Glutamatergic neuron (in vitro differentiated cells): ENCODE measurements at regions not wholly inside any gene's neighbourhood (a gene's known extent, or its start where the extent isn't known, plus 50 kb on each side); places are given as distances from the start of the nearest gene placed in this dataset.

Experiments used
- DNase-seq: peaks from one replicate; pipeline ENCODE4 v3.0.0; 2022
- H3K27ac Mint-ChIP-seq: one replicate; pipeline ENCODE4 v1.8.0; 2020; ENCODE audit warnings: mild to moderate bottlenecking, mixed read lengths, inconsistent platforms; ENCODE audit not compliant: unreplicated experiment
- H3K27me3 Mint-ChIP-seq: one replicate; pipeline ENCODE4 v1.8.0; 2020; ENCODE audit warnings: mild to moderate bottlenecking, moderate library complexity, mixed read lengths, inconsistent platforms; ENCODE audit not compliant: unreplicated experiment
- H3K36me3 Mint-ChIP-seq: one replicate; pipeline ENCODE4 v1.8.0; 2020; ENCODE audit warnings: mild to moderate bottlenecking, mixed read lengths, inconsistent platforms; ENCODE audit not compliant: unreplicated experiment
- H3K4me1 Mint-ChIP-seq: one replicate; pipeline ENCODE4 v1.8.0; 2020; ENCODE audit warnings: mild to moderate bottlenecking, low read depth, mixed read lengths, inconsistent platforms; ENCODE audit not compliant: unreplicated experiment
- H3K4me3 Mint-ChIP-seq: one replicate; pipeline ENCODE4 v1.8.0; 2020; ENCODE audit warnings: mild to moderate bottlenecking, mixed read lengths, inconsistent platforms; ENCODE audit not compliant: unreplicated experiment
- H3K9me3 Mint-ChIP-seq: one replicate; pipeline ENCODE4 v1.8.0; 2020; ENCODE audit warnings: mild to moderate bottlenecking, moderate library complexity, mixed read lengths, inconsistent platforms; ENCODE audit not compliant: unreplicated experiment
- TF ChIP-seq, protein P1 (sequence below): fragments of 200-600 bp; sonication (generic); IDR thresholded peaks from one replicate; pipeline ENCODE4 v1.5.0; 2021; ENCODE audit not compliant: partially characterized antibody, unreplicated experiment

DNA sequence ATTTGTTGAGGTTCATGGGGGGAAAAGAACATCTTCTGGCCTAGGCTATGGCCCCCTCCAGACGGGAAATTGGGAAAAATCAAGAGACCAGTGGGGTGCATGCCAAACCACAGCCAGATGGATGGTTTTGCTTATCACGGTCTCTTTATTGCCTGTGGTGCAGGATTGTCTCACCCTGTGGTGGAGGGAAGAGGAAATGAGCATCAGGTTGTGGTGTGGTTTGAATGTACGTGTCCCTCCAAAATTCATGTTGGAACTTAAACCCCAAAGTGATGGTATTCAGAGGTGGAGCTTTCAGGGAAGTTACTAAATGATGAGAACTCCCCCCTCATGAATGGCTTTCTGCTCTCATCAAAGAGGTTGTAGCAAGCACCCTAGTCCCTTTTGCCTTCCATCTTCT, 525.7 kb downstream of the NPHP4 start:
- TF ChIP-seq, protein P1, sequence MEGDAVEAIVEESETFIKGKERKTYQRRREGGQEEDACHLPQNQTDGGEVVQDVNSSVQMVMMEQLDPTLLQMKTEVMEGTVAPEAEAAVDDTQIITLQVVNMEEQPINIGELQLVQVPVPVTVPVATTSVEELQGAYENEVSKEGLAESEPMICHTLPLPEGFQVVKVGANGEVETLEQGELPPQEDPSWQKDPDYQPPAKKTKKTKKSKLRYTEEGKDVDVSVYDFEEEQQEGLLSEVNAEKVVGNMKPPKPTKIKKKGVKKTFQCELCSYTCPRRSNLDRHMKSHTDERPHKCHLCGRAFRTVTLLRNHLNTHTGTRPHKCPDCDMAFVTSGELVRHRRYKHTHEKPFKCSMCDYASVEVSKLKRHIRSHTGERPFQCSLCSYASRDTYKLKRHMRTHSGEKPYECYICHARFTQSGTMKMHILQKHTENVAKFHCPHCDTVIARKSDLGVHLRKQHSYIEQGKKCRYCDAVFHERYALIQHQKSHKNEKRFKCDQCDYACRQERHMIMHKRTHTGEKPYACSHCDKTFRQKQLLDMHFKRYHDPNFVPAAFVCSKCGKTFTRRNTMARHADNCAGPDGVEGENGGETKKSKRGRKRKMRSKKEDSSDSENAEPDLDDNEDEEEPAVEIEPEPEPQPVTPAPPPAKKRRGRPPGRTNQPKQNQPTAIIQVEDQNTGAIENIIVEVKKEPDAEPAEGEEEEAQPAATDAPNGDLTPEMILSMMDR: no peak
- Mint-ChIP-seq H3K4me3 (no peak overlapping the region), H3K4me1 (no peaks in the 10 kb centered on the region), H3K27me3 (no peaks in the 10 kb centered on the region), H3K36me3 (peaks cover 10% of the 10 kb centered on the region), H3K9me3 (peaks cover 14% of the 10 kb centered on the region), H3K27ac (no peak overlapping the region)
- DNase-seq: no peak

DNA sequence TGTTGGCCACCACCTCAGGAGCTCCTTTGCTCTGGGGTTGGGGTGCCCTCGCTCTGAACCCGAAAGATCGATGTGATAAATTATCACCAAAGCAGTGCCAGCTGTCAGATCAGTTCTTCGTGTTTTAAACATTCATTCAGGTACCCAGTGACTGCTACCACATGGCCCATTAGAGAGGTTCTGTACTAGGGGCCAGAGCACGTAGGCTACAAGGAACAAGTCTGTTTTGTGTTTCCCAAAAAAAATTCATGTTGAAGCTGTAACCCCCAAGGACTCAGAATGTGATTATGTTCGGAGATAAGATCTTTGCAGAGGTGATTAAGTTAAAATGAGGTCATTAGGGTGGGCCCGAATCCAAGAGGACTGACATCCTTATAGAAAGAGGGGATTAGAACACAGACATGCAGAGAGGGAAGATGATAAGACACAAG, 526.9 kb downstream of the NPHP4 start:
- no peak for DNase-seq
- Mint-ChIP-seq H3K4me3 (no peak overlapping the region), H3K4me1 (no peaks in the 10 kb centered on the region), H3K36me3 (peaks cover 17% of the 10 kb centered on the region), H3K27me3 (no peaks in the 10 kb centered on the region), H3K27ac (no peak overlapping the region), H3K9me3 (peaks cover 14% of the 10 kb centered on the region)
- TF ChIP-seq, protein P1: no peak

DNA sequence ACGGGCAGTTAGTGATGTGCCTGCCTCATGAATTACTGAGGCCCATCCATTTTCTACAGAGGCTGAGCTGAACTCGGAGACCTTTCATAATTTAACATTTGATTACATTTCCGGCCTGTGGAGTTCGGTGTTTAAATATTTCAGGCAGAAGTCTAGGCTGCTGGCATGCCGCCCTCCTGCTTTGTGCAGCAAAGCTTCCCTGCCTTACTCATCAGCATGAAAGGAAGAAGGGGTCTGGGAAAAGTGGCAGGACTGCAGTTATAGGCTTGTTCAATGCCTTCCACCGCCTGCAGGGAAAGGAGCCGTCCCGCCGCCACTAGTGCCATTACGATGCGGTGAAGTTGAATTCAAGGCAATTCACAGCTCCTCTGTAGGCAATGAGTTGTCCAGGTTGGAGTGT, 527.9 kb downstream of the NPHP4 start:
- no peak overlapping the region for H3K4me3 Mint-ChIP-seq
- TF ChIP-seq, protein P1: no peak
- no peaks in the 10 kb centered on the region for H3K4me1 Mint-ChIP-seq
- no peak for DNase-seq
- no peaks in the 10 kb centered on the region for H3K27me3 Mint-ChIP-seq
- H3K27ac Mint-ChIP-seq: no peak overlapping the region
- peaks cover 17% of the 10 kb centered on the region for H3K36me3 Mint-ChIP-seq
- peaks cover 14% of the 10 kb centered on the region for H3K9me3 Mint-ChIP-seq

DNA sequence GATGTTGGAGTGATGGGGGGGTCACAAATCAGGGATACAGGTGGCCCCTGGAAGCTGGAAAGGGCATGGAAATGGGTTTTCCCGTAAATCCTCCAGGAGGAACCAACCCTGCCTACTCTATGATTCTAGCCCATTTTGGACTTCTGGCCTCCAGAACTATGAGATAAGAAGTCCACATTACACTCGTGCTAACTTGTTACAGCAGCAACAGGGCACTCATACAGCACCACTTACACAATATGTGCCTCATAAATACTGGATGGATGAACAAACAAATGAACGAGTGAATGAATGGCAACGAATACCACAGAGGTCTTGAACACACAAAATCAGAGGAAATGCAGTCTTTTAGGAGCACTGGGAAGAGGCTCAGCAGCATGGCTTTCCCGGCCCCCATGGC, 531.3 kb downstream of the NPHP4 start:
- no peak overlapping the region for H3K4me3 Mint-ChIP-seq
- peaks cover 17% of the 10 kb centered on the region for H3K36me3 Mint-ChIP-seq
- peaks cover 11% of the 10 kb centered on the region for H3K9me3 Mint-ChIP-seq
- H3K4me1 Mint-ChIP-seq: no peaks in the 10 kb centered on the region
- H3K27me3 Mint-ChIP-seq: no peaks in the 10 kb centered on the region
- TF ChIP-seq, protein P1: no peak
- H3K27ac Mint-ChIP-seq: no peak overlapping the region
- DNase-seq: no peak

DNA sequence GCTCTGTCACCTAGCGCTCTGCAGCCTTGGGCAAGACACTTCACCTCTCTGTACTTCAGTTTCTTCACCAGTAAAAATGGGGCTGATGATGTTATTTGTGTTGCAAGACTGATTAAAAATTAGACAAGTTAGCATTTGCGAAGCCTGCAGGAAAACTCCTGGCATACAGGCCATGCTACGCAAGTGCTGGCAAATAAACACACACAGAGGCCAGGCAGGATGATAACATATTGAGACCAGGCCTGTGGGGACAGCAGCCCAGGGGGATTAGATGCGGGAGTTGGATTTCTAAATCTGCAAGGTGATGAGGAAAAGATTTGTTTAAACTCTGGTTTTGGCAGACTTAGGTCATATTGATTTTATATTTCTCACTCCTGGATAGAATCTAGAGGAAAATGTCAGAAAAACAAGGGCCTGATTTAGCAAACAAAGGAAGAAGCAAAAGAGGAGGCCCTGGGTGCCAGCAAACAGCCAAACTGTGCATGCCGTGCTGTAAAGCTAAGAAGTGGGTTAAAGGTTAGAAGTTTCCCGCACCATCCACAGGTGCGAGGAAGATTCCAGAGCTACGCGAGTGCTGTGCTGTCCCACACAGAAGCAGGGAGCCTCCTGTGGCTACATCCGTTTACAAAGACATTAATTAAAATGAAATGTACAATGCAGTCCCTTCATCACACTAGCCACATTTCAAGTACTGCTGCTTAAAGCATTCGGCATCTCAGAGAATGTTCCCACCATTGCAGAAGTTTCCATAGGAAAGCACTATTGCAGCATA, 532.2 kb downstream of the NPHP4 start:
- Mint-ChIP-seq H3K36me3 (peaks cover 11% of the 10 kb centered on the region), H3K27me3 (no peaks in the 10 kb centered on the region), H3K4me3 (no peak overlapping the region), H3K4me1 (peaks cover 1% of the 10 kb centered on the region), H3K27ac (no peak overlapping the region), H3K9me3 (peaks cover 9% of the 10 kb centered on the region)
- TF ChIP-seq, protein P1: no peak
- DNase-seq: no peak
